PFSK-1 (cell line): ENCODE measurements at regions not wholly inside any gene's neighbourhood (a gene's known extent, or its start where the extent isn't known, plus 50 kb on each side); places are given as distances from the start of the nearest gene placed in this dataset.

Experiments
- POLR2AphosphoS5 ChIP-seq: IDR thresholded peaks from 2 replicates; pipeline ENCODE4 v1.6.1; 2012; ENCODE audit warnings: low read depth, mild to moderate bottlenecking, control low read depth, low read length, moderate library complexity
- TF ChIP-seq, protein P1 (sequence below), 2 experiments: IDR thresholded peaks; 2 replicates each; pipeline versions ENCODE4 v1.6.1 to v1.8.0; 2011 to 2012; ENCODE audit warnings: low read depth in 2 of 2, low read length in 2 of 2, control low read depth in 1 of 2, inconsistent platforms in 1 of 2, mild to moderate bottlenecking in 1 of 2, moderate library complexity in 1 of 2; ENCODE audit not compliant: insufficient read depth in 1 of 2

GRCh38 chr12:31220061-31220460 is 105.9 kb downstream of the SINHCAF start:
- TF ChIP-seq, protein P1, sequence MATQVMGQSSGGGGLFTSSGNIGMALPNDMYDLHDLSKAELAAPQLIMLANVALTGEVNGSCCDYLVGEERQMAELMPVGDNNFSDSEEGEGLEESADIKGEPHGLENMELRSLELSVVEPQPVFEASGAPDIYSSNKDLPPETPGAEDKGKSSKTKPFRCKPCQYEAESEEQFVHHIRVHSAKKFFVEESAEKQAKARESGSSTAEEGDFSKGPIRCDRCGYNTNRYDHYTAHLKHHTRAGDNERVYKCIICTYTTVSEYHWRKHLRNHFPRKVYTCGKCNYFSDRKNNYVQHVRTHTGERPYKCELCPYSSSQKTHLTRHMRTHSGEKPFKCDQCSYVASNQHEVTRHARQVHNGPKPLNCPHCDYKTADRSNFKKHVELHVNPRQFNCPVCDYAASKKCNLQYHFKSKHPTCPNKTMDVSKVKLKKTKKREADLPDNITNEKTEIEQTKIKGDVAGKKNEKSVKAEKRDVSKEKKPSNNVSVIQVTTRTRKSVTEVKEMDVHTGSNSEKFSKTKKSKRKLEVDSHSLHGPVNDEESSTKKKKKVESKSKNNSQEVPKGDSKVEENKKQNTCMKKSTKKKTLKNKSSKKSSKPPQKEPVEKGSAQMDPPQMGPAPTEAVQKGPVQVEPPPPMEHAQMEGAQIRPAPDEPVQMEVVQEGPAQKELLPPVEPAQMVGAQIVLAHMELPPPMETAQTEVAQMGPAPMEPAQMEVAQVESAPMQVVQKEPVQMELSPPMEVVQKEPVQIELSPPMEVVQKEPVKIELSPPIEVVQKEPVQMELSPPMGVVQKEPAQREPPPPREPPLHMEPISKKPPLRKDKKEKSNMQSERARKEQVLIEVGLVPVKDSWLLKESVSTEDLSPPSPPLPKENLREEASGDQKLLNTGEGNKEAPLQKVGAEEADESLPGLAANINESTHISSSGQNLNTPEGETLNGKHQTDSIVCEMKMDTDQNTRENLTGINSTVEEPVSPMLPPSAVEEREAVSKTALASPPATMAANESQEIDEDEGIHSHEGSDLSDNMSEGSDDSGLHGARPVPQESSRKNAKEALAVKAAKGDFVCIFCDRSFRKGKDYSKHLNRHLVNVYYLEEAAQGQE (IDR thresholded peaks at IDR 0.05; ENCODE audit: insufficient read depth in 1 of 2, low read depth in 2 of 2, low read length in 2 of 2): no peak
- no peak for TF ChIP-seq POLR2AphosphoS5
